RWPE1 (cell line): ENCODE measurements at regions not wholly inside any gene's neighbourhood (a gene's known extent, or its start where the extent isn't known, plus 50 kb on each side); places are given as distances from the start of the nearest gene placed in this dataset.
"Not testable (repeated sequence)": the region's sequence is repeated elsewhere in the genome, so short reads cannot be mapped to it uniquely, and the experiment has no call there.

Experiments used
- CTCF ChIA-PET: fragments of 350-600 bp; sonication (Branson Sonifier 250); formaldehyde crosslinking; extraction: SDS; loops from one replicate; lab custom pipeline; 2021; lab: Yijun Ruan, JAX
- POLR2A ChIA-PET: fragments of 400-600 bp; formaldehyde crosslinking; extraction: SDS; loops from one replicate; lab custom pipeline; 2020; ENCODE audit warnings: antibody characterized with exemption; ENCODE audit not compliant: low non-redundant PET; lab: Yijun Ruan, JAX
- DNase-seq: peaks from one replicate; pipeline ENCODE4 v3.0.0; 2012; ENCODE audit warnings: low spot score
- H3K27ac ChIP-seq: fragments of 450-650 bp; 2 replicates; pipeline ENCODE4 v1.5.1; 2017
- CTCF ChIP-seq: fragments of 450-650 bp; conservative IDR thresholded peaks from 2 replicates; pipeline ENCODE4 v1.5.1; 2017; ENCODE audit warnings: low read depth, mild to moderate bottlenecking

- no peak for TF ChIP-seq CTCF
- ChIA-PET POLR2A (no interaction called here), CTCF (no interaction called here)
- no peak for DNase-seq
- H3K27ac ChIP-seq, result no peak overlapping the region
Measured at GRCh38 chr1:34366875-34367624, 190.3 kb downstream of the C1orf94 start.

GRCh38 chr1:34367954-34368353 is 191.2 kb downstream of the C1orf94 start:
- TF ChIP-seq CTCF, result no peak
- POLR2A ChIA-PET, result no interaction called here
- DNase-seq, result no peak
- H3K27ac ChIP-seq, result no peak overlapping the region
- CTCF ChIA-PET, result no interaction called here

GRCh38 chr1:34369701-34370455 is 193.2 kb downstream of the C1orf94 start:
- CTCF ChIA-PET, result interaction anchor here (0.6 kb wide), 1 partner anchor 35 kb away, joined by 4 read pairs; no protein-coding TSS in a partner anchor
- POLR2A ChIA-PET, result no interaction called here
- no peak overlapping the region for H3K27ac ChIP-seq
- no peak for TF ChIP-seq CTCF
- no peak for DNase-seq

GRCh38 chr1:34370748-34371147 is 194.0 kb downstream of the C1orf94 start:
- no peak for TF ChIP-seq CTCF
- CTCF ChIA-PET, result interaction anchor here (0.6 to 0.7 kb wide), 2 partner anchors 36 to 590 kb away, joined by 3 to 4 read pairs; no protein-coding TSS in a partner anchor
- POLR2A ChIA-PET, result no interaction called here
- no peak for DNase-seq
- H3K27ac ChIP-seq, result no peak overlapping the region

- H3K27ac ChIP-seq, DNase-seq, POLR2A ChIA-PET: not testable (repeated sequence)
- CTCF ChIA-PET, result interaction anchor here (0.7 kb wide), 1 partner anchor 589 kb away, joined by 3 read pairs; no protein-coding TSS in a partner anchor
Measured at GRCh38 chr1:34371179-34371578, 194.5 kb downstream of the C1orf94 start.

- no peak for TF ChIP-seq CTCF
- DNase-seq, result no peak
- ChIA-PET POLR2A (no interaction called here), CTCF (no interaction called here)
- no peak overlapping the region for H3K27ac ChIP-seq
Measured at GRCh38 chr1:34371829-34372532, 195.3 kb downstream of the C1orf94 start.
